ENCODE measurements at regions not wholly inside any gene's neighbourhood (a gene's known extent, or its start where the extent isn't known, plus 50 kb on each side); places are given as distances from the start of the nearest gene placed in this dataset.
A peak's percentile ranks its signal among the peaks of the same experiment; 100 is the strongest.

DNA sequence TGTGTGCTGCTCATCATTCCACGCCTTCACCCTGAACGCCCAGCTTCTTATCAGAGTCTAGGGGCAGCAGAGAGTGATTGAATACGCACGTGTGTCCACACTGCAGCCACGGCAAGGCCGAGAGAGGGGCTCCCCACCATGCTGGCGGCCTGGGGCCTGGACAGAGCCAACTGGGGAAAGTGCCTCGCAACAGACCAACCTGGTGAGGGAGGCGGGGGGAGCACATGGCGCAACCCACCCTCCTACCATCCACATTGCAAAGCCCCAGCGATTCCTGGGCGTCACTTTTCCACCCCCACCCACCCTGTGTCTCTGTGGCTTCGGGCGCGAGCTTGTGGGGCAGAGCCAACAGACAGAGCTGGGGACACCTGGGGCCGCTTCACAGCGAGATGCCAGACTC lies 66.4 kb upstream of the DUSP22 start:
- H3K36me3 ChIP-seq (ENCODE audit: control insufficient read depth in 2 of 2, insufficient read depth in 1 of 2, low read length in 2 of 2) = no peaks in the 10 kb centered on the region
- no peak overlapping the region for H3K27ac ChIP-seq (ENCODE audit: extremely low read depth, low read depth, low read length)
- H3K9me3 ChIP-seq (ENCODE audit: control insufficient read depth, insufficient read depth, low read depth, low read length) = no peaks in the 10 kb centered on the region
- CTCF ChIA-PET = interaction anchor here (1.1 to 1.6 kb wide), 3 partner anchors 9 to 183 kb away, joined by 3 to 5 read pairs (median 4); no protein-coding TSS in a partner anchor
- H3K4me3 ChIP-seq (ENCODE audit: low read depth, low read length) = no peak overlapping the region
- no peaks in the 10 kb centered on the region for H3K4me1 ChIP-seq (ENCODE audit: control insufficient read depth, insufficient read depth, low read length)
- POLR2A ChIA-PET = no interaction called here
- TF ChIP-seq ZNF26 (tag by site-specific recombination; IDR thresholded peaks at IDR 0.05) (peak; percentile 34; the same call in 1 of the 2 replicates), ZNF2 (tag by site-specific recombination; IDR thresholded peaks at IDR 0.05) (no peak), ZBTB20 (tag by site-specific recombination; IDR thresholded peaks at IDR 0.05) (no peak), KLF1 (tag by site-specific recombination; IDR thresholded peaks at IDR 0.05) (no peak)

DNA sequence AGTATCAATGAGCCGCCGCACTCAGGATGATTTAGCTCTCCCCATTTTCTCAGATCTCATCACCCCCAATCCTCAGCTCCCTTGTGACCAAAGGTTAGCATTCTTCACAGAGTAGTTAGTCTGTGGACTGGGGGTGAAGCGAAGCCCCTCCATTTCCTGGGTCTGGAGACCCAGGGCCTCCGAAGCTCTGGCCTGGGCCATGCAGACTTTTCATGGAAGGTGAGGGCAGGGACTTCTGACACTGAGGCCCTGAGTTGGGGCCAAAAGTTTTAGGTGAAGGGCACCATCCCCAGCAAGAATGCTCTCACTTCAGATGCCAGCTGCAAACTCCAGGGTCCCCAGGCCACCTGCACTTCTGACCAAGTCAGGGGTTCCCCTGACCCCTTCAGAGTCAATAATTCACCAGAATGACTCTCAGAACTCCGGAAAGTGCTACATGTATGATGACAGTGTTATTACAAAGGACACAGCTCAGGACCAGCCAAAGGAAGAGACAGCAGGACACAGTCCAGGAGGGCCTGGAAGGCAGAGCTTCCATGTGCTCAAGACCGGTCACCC lies 65.7 kb upstream of the DUSP22 start:
- TF ChIP-seq OVOL3 (tag by site-specific recombination; IDR thresholded peaks at IDR 0.05) = no peak
- ChIA-PET CTCF (interaction anchor here (1.1 kb wide), 2 partner anchors 10 to 182 kb away, joined by 3 to 5 read pairs; no protein-coding TSS in a partner anchor), POLR2A (no interaction called here)
- no peak overlapping the region for H3K27ac ChIP-seq (ENCODE audit: extremely low read depth, low read depth, low read length)
- no peak overlapping the region for H3K4me3 ChIP-seq (ENCODE audit: low read depth, low read length)
- no peaks in the 10 kb centered on the region for H3K36me3 ChIP-seq (ENCODE audit: control insufficient read depth in 2 of 2, insufficient read depth in 1 of 2, low read length in 2 of 2)
- H3K9me3 ChIP-seq (ENCODE audit: control insufficient read depth, insufficient read depth, low read depth, low read length) = no peaks in the 10 kb centered on the region
- H3K4me1 ChIP-seq (ENCODE audit: control insufficient read depth, insufficient read depth, low read length) = no peaks in the 10 kb centered on the region

DNA sequence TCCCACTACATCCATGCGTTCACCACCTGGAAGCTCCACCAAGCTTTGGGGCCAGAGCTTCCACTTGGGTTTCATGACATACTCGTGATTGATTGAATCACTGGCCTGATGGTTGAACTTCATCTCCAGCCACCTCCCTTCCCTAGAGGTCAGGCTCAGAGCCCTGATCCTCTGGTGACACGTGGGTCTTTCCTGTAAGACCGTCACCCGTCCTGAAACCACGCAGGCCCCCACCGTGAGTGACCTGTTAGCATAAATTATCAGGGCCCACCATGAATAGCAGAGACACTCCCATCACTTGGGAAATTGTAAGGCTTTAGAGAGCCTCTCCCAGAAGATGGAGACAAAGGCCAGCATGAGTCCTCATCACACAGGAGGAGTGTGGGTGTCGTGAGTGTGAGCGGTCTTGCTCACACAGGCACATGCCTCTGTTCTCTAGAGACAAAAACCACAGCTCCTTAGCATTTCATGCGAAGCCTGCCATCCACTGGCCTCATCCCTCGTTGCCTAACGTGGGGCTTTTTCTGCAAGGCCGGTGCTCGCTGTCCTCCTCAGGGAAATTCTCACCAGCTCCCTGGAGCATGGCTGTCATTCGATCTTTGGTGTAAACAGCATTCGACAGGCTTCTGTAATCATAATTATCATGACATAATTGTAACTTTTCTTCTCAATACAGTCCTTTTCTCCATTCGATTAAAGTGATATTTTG lies 65.1 kb upstream of the DUSP22 start:
- POLR2A ChIA-PET = no interaction called here

More for the DNA sequence above, 65.1 kb upstream of the DUSP22 start:
- H3K4me3 ChIP-seq (ENCODE audit: low read depth, low read length) = no peak overlapping the region
- H3K36me3 ChIP-seq (ENCODE audit: control insufficient read depth in 2 of 2, insufficient read depth in 1 of 2, low read length in 2 of 2) = no peaks in the 10 kb centered on the region
- no peaks in the 10 kb centered on the region for H3K9me3 ChIP-seq (ENCODE audit: control insufficient read depth, insufficient read depth, low read depth, low read length)
- CTCF ChIA-PET = interaction anchor here (0.5 kb wide), 1 partner anchor 208 kb away, joined by 3 read pairs; no protein-coding TSS in a partner anchor
- TF ChIP-seq ZNF274 (IDR thresholded peaks at IDR 0.05; ENCODE audit: low read length) (no peak), ZNF274 (tag by site-specific recombination; IDR thresholded peaks at IDR 0.05; ENCODE audit: borderline replicate concordance) (0 out of 2 replicates have a peak, but pooled peaks have one; percentile 59), ZNF184 (tag by site-specific recombination; IDR thresholded peaks at IDR 0.05) (no peak), ZNF654 (tag by site-specific recombination; IDR thresholded peaks at IDR 0.05; ENCODE audit: low read depth) (peak; percentile 25), ZNF768 (tag by site-specific recombination; IDR thresholded peaks at IDR 0.05) (no peak), ZNF394 (tag by site-specific recombination; IDR thresholded peaks at IDR 0.05; ENCODE audit: borderline replicate concordance) (no peak), ZNF362 (tag by site-specific recombination; IDR thresholded peaks at IDR 0.05) (no peak), TSHZ1 (tag by site-specific recombination; IDR thresholded peaks at IDR 0.05; ENCODE audit: borderline replicate concordance) (no peak), SCRT2 (tag by site-specific recombination; IDR thresholded peaks at IDR 0.05) (no peak), ZNF404 (tag by site-specific recombination; IDR thresholded peaks at IDR 0.05) (no peak), ZNF677 (tag by site-specific recombination; IDR thresholded peaks at IDR 0.05) (no peak), ZNF449 (tag by site-specific recombination; IDR thresholded peaks at IDR 0.05) (no peak), ZNF324 (tag by site-specific recombination; IDR thresholded peaks at IDR 0.05) (no peak), ZNF341 (tag by site-specific recombination; IDR thresholded peaks at IDR 0.05; ENCODE audit: low read depth) (no peak), ZNF600 (tag by site-specific recombination; IDR thresholded peaks at IDR 0.05) (no peak)
- TF ChIP-seq, protein P1, sequence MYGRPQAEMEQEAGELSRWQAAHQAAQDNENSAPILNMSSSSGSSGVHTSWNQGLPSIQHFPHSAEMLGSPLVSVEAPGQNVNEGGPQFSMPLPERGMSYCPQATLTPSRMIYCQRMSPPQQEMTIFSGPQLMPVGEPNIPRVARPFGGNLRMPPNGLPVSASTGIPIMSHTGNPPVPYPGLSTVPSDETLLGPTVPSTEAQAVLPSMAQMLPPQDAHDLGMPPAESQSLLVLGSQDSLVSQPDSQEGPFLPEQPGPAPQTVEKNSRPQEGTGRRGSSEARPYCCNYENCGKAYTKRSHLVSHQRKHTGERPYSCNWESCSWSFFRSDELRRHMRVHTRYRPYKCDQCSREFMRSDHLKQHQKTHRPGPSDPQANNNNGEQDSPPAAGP (tag by site-specific recombination; IDR thresholded peaks at IDR 0.05) = no peak
- no peaks in the 10 kb centered on the region for H3K4me1 ChIP-seq (ENCODE audit: control insufficient read depth, insufficient read depth, low read length)
- no peak overlapping the region for H3K27ac ChIP-seq (ENCODE audit: extremely low read depth, low read depth, low read length)

Measured in HEK293 (cell line).